ENCODE measurements at regions not wholly inside any gene's neighbourhood (a gene's known extent, or its start where the extent isn't known, plus 50 kb on each side); places are given as distances from the start of the nearest gene placed in this dataset.

GRCh38 chr18:77487951-77488740 is 238.5 kb downstream of the GALR1 start:
- H3K27ac ChIP-seq = no peak overlapping the region
- intact Hi-C loops (cut with DNase I; ENCODE audit: low total_unique reads) = no loop called here
- H3K4me1 ChIP-seq = no peaks in the 10 kb centered on the region
- no peaks in the 10 kb centered on the region for H3K36me3 ChIP-seq
- H3K27me3 ChIP-seq (replicated peaks in 1 of 7) = peaks cover 0 to 5% (median 0%) of the 10 kb centered on the region in 7 donors
- WGBS, 5 donors = 66 to 80% (median 76%) methylated on average over 7 of the region's 7 CpGs
- TF ChIP-seq POLR2AphosphoS5 (IDR thresholded peaks at IDR 0.05) = no peak
- TF ChIP-seq POLR2A (IDR thresholded peaks at IDR 0.05) = no peak
- TF ChIP-seq, protein P1, sequence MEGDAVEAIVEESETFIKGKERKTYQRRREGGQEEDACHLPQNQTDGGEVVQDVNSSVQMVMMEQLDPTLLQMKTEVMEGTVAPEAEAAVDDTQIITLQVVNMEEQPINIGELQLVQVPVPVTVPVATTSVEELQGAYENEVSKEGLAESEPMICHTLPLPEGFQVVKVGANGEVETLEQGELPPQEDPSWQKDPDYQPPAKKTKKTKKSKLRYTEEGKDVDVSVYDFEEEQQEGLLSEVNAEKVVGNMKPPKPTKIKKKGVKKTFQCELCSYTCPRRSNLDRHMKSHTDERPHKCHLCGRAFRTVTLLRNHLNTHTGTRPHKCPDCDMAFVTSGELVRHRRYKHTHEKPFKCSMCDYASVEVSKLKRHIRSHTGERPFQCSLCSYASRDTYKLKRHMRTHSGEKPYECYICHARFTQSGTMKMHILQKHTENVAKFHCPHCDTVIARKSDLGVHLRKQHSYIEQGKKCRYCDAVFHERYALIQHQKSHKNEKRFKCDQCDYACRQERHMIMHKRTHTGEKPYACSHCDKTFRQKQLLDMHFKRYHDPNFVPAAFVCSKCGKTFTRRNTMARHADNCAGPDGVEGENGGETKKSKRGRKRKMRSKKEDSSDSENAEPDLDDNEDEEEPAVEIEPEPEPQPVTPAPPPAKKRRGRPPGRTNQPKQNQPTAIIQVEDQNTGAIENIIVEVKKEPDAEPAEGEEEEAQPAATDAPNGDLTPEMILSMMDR (IDR thresholded peaks at IDR 0.05 in 8 of 11, conservative IDR thresholded peaks at IDR 0.05 in 3 of 11) = no peak
- DNase-seq = no peak
- H3K9me3 ChIP-seq = peaks cover 0 to 13% (median 6%) of the 10 kb centered on the region in 8 donors
- H3K4me3 ChIP-seq = no peak overlapping the region

DNA sequence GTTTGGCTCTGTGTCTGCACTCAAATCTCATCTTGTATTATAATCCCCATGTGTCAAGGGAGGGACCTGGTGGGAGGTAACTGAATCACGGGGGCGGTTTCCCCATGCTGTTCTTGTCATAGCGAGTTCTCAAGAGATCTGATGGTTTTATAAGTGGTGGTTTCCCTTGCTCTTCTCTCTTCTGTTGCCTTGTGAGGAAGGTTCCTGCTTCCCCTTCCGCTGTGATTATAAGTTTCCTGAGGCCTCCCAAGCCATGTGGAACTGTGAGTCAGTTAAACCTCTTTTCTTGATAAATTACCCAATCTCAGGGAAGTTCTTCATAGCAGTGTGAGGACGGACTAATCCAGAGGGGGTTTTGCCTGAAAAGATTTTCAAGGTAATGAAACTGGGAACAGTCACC is 245.4 kb downstream of the GALR1 start:
- no peak overlapping the region for H3K27ac ChIP-seq
- DNase-seq = no peak
- no peak for TF ChIP-seq POLR2A (IDR thresholded peaks at IDR 0.05)
- TF ChIP-seq, protein P1 (IDR thresholded peaks at IDR 0.05 in 8 of 11, conservative IDR thresholded peaks at IDR 0.05 in 3 of 11) = no peak
- no peak for TF ChIP-seq POLR2AphosphoS5 (IDR thresholded peaks at IDR 0.05)
- no peaks in the 10 kb centered on the region for H3K4me1 ChIP-seq
- H3K27me3 ChIP-seq (replicated peaks in 1 of 7) = peaks cover 0 to 1% (median 0%) of the 10 kb centered on the region in 7 donors
- WGBS, 5 donors = 23 to 45% (median 41%) methylated on average over 5 of the region's 5 CpGs
- H3K4me3 ChIP-seq = no peak overlapping the region
- no peaks in the 10 kb centered on the region for H3K36me3 ChIP-seq
- H3K9me3 ChIP-seq = no peaks in the 10 kb centered on the region
- intact Hi-C loops (cut with DNase I; ENCODE audit: low total_unique reads) = no loop called here

GRCh38 chr18:77495982-77496690 is 246.5 kb downstream of the GALR1 start:
- intact Hi-C loops (cut with DNase I; ENCODE audit: low total_unique reads) = no loop called here
- Histone ChIP-seq H3K27me3 (replicated peaks in 1 of 7) (no peaks in the 10 kb centered on the region), H3K4me1 (no peaks in the 10 kb centered on the region), H3K4me3 (no peak overlapping the region), H3K27ac (no peak overlapping the region), H3K9me3 (no peaks in the 10 kb centered on the region), H3K36me3 (no peaks in the 10 kb centered on the region)
- 8 to 36% (median 13%) methylated on average over 1 of the region's 1 CpG for WGBS, 5 donors
- no peak for DNase-seq
- TF ChIP-seq, protein P1 (IDR thresholded peaks at IDR 0.05 in 8 of 11, conservative IDR thresholded peaks at IDR 0.05 in 3 of 11) = no peak
- TF ChIP-seq POLR2A (IDR thresholded peaks at IDR 0.05) (no peak), POLR2AphosphoS5 (IDR thresholded peaks at IDR 0.05) (no peak)

DNA sequence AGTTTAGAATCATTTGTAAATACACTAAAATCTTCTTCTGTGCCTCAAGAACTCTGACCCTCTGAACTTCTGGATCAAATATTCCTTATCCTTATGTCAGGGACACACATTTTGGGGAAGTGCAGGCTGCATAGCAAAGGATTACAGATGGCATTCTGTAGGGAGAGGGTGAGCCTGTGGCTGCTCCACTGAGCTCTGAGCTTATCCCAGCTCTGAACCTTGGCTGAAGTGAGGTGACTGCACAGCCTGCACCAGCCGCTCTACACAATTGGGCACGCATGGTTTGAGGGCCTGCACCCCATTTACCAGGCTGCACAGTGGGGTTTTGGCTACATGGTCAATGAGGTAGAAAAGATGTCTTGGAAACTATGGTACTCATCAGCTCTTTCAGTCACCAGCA is 251.6 kb downstream of the GALR1 start:
- TF ChIP-seq POLR2A (IDR thresholded peaks at IDR 0.05) (no peak), POLR2AphosphoS5 (IDR thresholded peaks at IDR 0.05) (no peak)
- TF ChIP-seq, protein P1 (IDR thresholded peaks at IDR 0.05 in 8 of 11, conservative IDR thresholded peaks at IDR 0.05 in 3 of 11) = no peak
- H3K27me3 ChIP-seq (replicated peaks in 1 of 7) = peaks cover 0 to 3% (median 0%) of the 10 kb centered on the region in 7 donors
- no peaks in the 10 kb centered on the region for H3K9me3 ChIP-seq
- no peaks in the 10 kb centered on the region for H3K4me1 ChIP-seq
- intact Hi-C loops (cut with DNase I; ENCODE audit: low total_unique reads) = no loop called here
- WGBS, 5 donors = 39 to 93% (median 60%) methylated on average over 2 of the region's 2 CpGs
- no peak overlapping the region for H3K4me3 ChIP-seq
- DNase-seq = no peak
- no peak overlapping the region for H3K27ac ChIP-seq
- H3K36me3 ChIP-seq = no peaks in the 10 kb centered on the region

Measured in spleen (tissue), 11 donors.